HCT116 (cell line): ENCODE measurements at regions not wholly inside any gene's neighbourhood (a gene's known extent, or its start where the extent isn't known, plus 50 kb on each side); places are given as distances from the start of the nearest gene placed in this dataset.

Experiments
- ATAC-seq: fragments of 200-7000 bp; cut with Tn5 transposase; 2 replicates; pipeline ENCODE4 v1.9.1; 2020; ENCODE audit warnings: mild to moderate bottlenecking, moderate library complexity
- BruUV-seq: library from RNA; stranded (reverse); fragments of 400-500 nt; replicated peaks from 2 replicates; lab custom pipeline; 2021; lab: Mats Ljungman, UMichigan
- CTCF ChIA-PET: fragments of 300-600 bp; sonication (Branson Sonifier 250); formaldehyde crosslinking; loops from one replicate; lab custom pipeline; 2021; ENCODE audit warnings: antibody characterized with exemption; lab: Charles Lee
- POLR2A ChIA-PET: fragments of 300-600, 350-600 bp; sonication (Branson Sonifier 250); formaldehyde crosslinking; loops from one replicate; lab custom pipeline; 2021; ENCODE audit warnings: antibody characterized with exemption; lab: Charles Lee
- RAD21 ChIA-PET, 2 experiments: fragments of 300-600 bp; sonication (Branson Sonifier 250); formaldehyde crosslinking; loops; one replicate each; lab custom pipeline; 2023; ENCODE audit warnings: low total read pairs in 2 of 2; ENCODE audit not compliant: uncharacterized antibody in 2 of 2, unreplicated experiment in 2 of 2, low non-redundant PET in 1 of 2; lab: Charles Lee
- DNase-seq: peaks from one replicate; pipeline ENCODE4 v3.0.0-alpha.2; 2010; ENCODE audit warnings: low read depth, low spot score
- H2AFZ ChIP-seq: fragments of 200-600 bp; shearing (Covaris generic), sonication (generic); 2 replicates; pipeline ENCODE4 v1.6.1; 2017; ENCODE audit warnings: low read depth, mixed run types, mixed read lengths, antibody characterized with exemption, low read length; ENCODE audit not compliant: poor library complexity, severe bottlenecking
- H3K27ac ChIP-seq: 2 replicates; pipeline ENCODE4 v1.5.1; 2012; ENCODE audit warnings: low read depth, low read length
- H3K27me3 ChIP-seq: fragments of 200-600 bp; sonication (generic); 2 replicates; pipeline ENCODE4 v1.6.1; 2016; ENCODE audit warnings: mixed run types, low read length, mixed read lengths; ENCODE audit not compliant: insufficient read depth
- H3K36me3 ChIP-seq, 2 experiments: fragments of 200-500 bp in 1 of 2; fragments of 200-600 bp in 1 of 2; sonication (Bioruptor generic) in 1 of 2; sonication (generic) in 1 of 2; 2 replicates each; pipeline versions ENCODE4 v1.5.1 to v1.6.1; 2014 to 2016; ENCODE audit warnings: low read length in 2 of 2, inconsistent platforms in 1 of 2, mixed read lengths in 1 of 2, mixed run types in 1 of 2; ENCODE audit not compliant: insufficient read depth in 2 of 2, control insufficient read depth in 1 of 2
- H3K4me1 ChIP-seq, 2 experiments: fragments of 200-600 bp in 1 of 2; sonication (generic) in 1 of 2; 2 replicates each; pipeline versions ENCODE4 v1.5.1 to v1.6.1; 2012 to 2017; ENCODE audit warnings: low read length in 2 of 2, inconsistent platforms in 1 of 2, mild to moderate bottlenecking in 1 of 2, mixed read lengths in 1 of 2, mixed run types in 1 of 2, moderate library complexity in 1 of 2; ENCODE audit not compliant: insufficient read depth in 2 of 2, control insufficient read depth in 1 of 2
- H3K4me2 ChIP-seq: fragments of 200-600 bp; sonication (generic); 2 replicates; pipeline ENCODE4 v1.6.1; 2017; ENCODE audit warnings: mixed run types, low read length, mixed read lengths
- H3K4me3 ChIP-seq, 2 experiments: fragments of 200-600 bp in 1 of 2; sonication (generic) in 1 of 2; replicated peaks in 1 of 2; 2 replicates each; pipeline ENCODE4 v1.5.1; 2011 to 2016; ENCODE audit warnings: low read length in 2 of 2, control low read depth in 1 of 2, low read depth in 1 of 2, mild to moderate bottlenecking in 1 of 2, mixed read lengths in 1 of 2, mixed run types in 1 of 2
- H3K79me2 ChIP-seq: fragments of 200-600 bp; sonication (generic); 2 replicates; pipeline ENCODE4 v1.6.1; 2017; ENCODE audit warnings: mild to moderate bottlenecking, mixed run types, low read length, moderate library complexity, mixed read lengths; ENCODE audit not compliant: insufficient read depth
- H3K9ac ChIP-seq: fragments of 200-600 bp; sonication (generic); 2 replicates; pipeline ENCODE4 v1.6.1; 2016; ENCODE audit warnings: low read length, mixed read lengths
- H3K9me2 ChIP-seq: fragments of 200-600 bp; sonication (generic), shearing (Covaris generic); 2 replicates; pipeline ENCODE4 v1.6.1; 2017; ENCODE audit warnings: mixed run types, mild to moderate bottlenecking, moderate library complexity; ENCODE audit not compliant: insufficient read depth
- H3K9me3 ChIP-seq, 2 experiments: fragments of 200-500 bp in 1 of 2; fragments of 200-600 bp in 1 of 2; sonication (Bioruptor generic) in 1 of 2; sonication (generic) in 1 of 2; 2 replicates each; pipeline ENCODE4 v1.6.1; 2014 to 2017; ENCODE audit warnings: low read length in 2 of 2, mixed read lengths in 2 of 2, inconsistent platforms in 1 of 2, low read depth in 1 of 2, mild to moderate bottlenecking in 1 of 2, mixed run types in 1 of 2, moderate library complexity in 1 of 2; ENCODE audit not compliant: control insufficient read depth in 1 of 2, insufficient read depth in 1 of 2
- H4K20me1 ChIP-seq: fragments of 200-600 bp; sonication (generic), shearing (Covaris generic); 2 replicates; pipeline ENCODE4 v1.6.1; 2017; ENCODE audit warnings: mixed run types, mild to moderate bottlenecking, moderate library complexity; ENCODE audit not compliant: insufficient read depth
- ATF3 ChIP-seq: IDR thresholded peaks from 2 replicates; pipeline ENCODE4 v1.6.1; 2012
- CBX3 ChIP-seq: IDR thresholded peaks from 2 replicates; pipeline ENCODE4 v1.6.1; 2012; ENCODE audit warnings: low read depth
- CEBPB ChIP-seq: IDR thresholded peaks from 2 replicates; pipeline ENCODE4 v1.6.1; 2012; ENCODE audit warnings: low read depth
- CTCF ChIP-seq, 3 experiments: fragments of 200-600 bp in 1 of 3; sonication (generic) in 1 of 3; IDR thresholded peaks in 2 of 3; conservative IDR thresholded peaks in 1 of 3; 2 replicates each; pipeline ENCODE4 v1.5.1; 2012 to 2017; ENCODE audit warnings: low read depth in 2 of 3, low read length in 2 of 3, antibody characterized with exemption in 1 of 3, borderline replicate concordance in 1 of 3, control low read depth in 1 of 3, mild to moderate bottlenecking in 1 of 3, mixed read lengths in 1 of 3, mixed run types in 1 of 3, moderate library complexity in 1 of 3; ENCODE audit not compliant: insufficient read depth in 1 of 3
- EZH2 ChIP-seq: fragments of 200-600 bp; sonication (generic); IDR thresholded peaks from 2 replicates; pipeline ENCODE4 v1.6.1; 2017; ENCODE audit warnings: antibody characterized with exemption, mixed run types
- EZH2phosphoT487 ChIP-seq: fragments of 200-600 bp; IDR thresholded peaks from 2 replicates; pipeline ENCODE4 v1.6.1; 2018; ENCODE audit warnings: antibody characterized with exemption, borderline replicate concordance
- FOSL1 ChIP-seq: IDR thresholded peaks from 2 replicates; pipeline ENCODE4 v1.6.1; 2012; ENCODE audit warnings: low read depth
- JUND ChIP-seq: IDR thresholded peaks from 2 replicates; pipeline ENCODE4 v1.6.1; 2012
- MAX ChIP-seq: IDR thresholded peaks from 2 replicates; pipeline ENCODE4 v1.6.1; 2012
- POLR2A ChIP-seq: IDR thresholded peaks from 2 replicates; pipeline ENCODE4 v1.7.0; 2011; ENCODE audit warnings: borderline replicate concordance; ENCODE audit not compliant: insufficient read depth, insufficient read length; ENCODE audit errors: extremely low read depth
- RAD21 ChIP-seq: IDR thresholded peaks from 2 replicates; pipeline ENCODE4 v1.6.1; 2012; ENCODE audit warnings: low read depth, mild to moderate bottlenecking
- REST ChIP-seq: IDR thresholded peaks from 2 replicates; pipeline ENCODE4 v1.6.1; 2012; ENCODE audit warnings: low read depth
- SIN3A ChIP-seq: IDR thresholded peaks from 2 replicates; pipeline ENCODE4 v1.6.1; 2012; ENCODE audit warnings: low read depth
- YY1 ChIP-seq: IDR thresholded peaks from 2 replicates; pipeline ENCODE4 v1.6.1; 2011; ENCODE audit warnings: low read length, low read depth, moderate library complexity, mild to moderate bottlenecking; ENCODE audit not compliant: insufficient replicate concordance; ENCODE audit errors: extremely low read depth
- ZBTB33 ChIP-seq: IDR thresholded peaks from 2 replicates; pipeline ENCODE4 v1.6.1; 2011; ENCODE audit warnings: mild to moderate bottlenecking, low read length, moderate library complexity; ENCODE audit not compliant: insufficient replicate concordance; ENCODE audit errors: extremely low read depth
- ZFX ChIP-seq: fragments of 450-650 bp; IDR thresholded peaks from 2 replicates; pipeline ENCODE4 v1.6.1; 2017
- ZNF274 ChIP-seq: fragments of 200-500 bp; sonication (Bioruptor generic); IDR thresholded peaks from 2 replicates; pipeline ENCODE4 v1.6.1; 2014; ENCODE audit warnings: mild to moderate bottlenecking, low read depth, low read length, inconsistent platforms
- intact Hi-C: fragments of 100-400 bp; cut with micrococcal nuclease; formaldehyde crosslinking; loops from 2 replicates; pipeline ENCODE4 v1.10.0; 2022

GRCh38 chr3:72635551-72635950 is 212.7 kb downstream of the SHQ1 start:
- H3K27ac ChIP-seq: no peak overlapping the region
- H3K9me3 ChIP-seq: no peaks in the 10 kb centered on the region
- H3K4me3 ChIP-seq: no peak overlapping the region
- no peaks in the 10 kb centered on the region for H3K27me3 ChIP-seq
- no peak overlapping the region for H2AFZ ChIP-seq
- H3K9ac ChIP-seq: no peak overlapping the region
- TF ChIP-seq CTCF (IDR thresholded peaks at IDR 0.05 in 2 of 3, conservative IDR thresholded peaks at IDR 0.05 in 1 of 3; ENCODE audit: borderline replicate concordance in 1 of 3, insufficient read depth in 1 of 3, low read depth in 2 of 3, low read length in 2 of 3): no peak
- TF ChIP-seq POLR2A: no peak
- TF ChIP-seq CBX3: no peak
- no peak for TF ChIP-seq EZH2
- no peak for TF ChIP-seq FOSL1
- no peak for TF ChIP-seq ATF3
- no peak for TF ChIP-seq SIN3A
- no peak for TF ChIP-seq EZH2phosphoT487
- TF ChIP-seq YY1: no peak
- TF ChIP-seq ZNF274: no peak
- TF ChIP-seq ZFX: no peak
- TF ChIP-seq RAD21: no peak
- no peak for TF ChIP-seq ZBTB33
- TF ChIP-seq JUND: no peak
- TF ChIP-seq MAX: no peak
- no peak for TF ChIP-seq REST
- TF ChIP-seq CEBPB: no peak
- H3K4me2 ChIP-seq: no peak overlapping the region
- BruUV-seq: no TSS peak
- ChIA-PET RAD21 (no interaction called here), POLR2A (no interaction called here), CTCF (no interaction called here)
- DNase-seq (no peak), ATAC-seq (no peak)
- H3K79me2 ChIP-seq: no peaks in the 10 kb centered on the region
- intact Hi-C loops: no loop called here
- H3K4me1 ChIP-seq: peaks cover 6 to 16% of the 10 kb centered on the region in 2 experiments; a peak in 3 of 4 replicates
- H4K20me1 ChIP-seq: no peaks in the 10 kb centered on the region
- H3K9me2 ChIP-seq: no peaks in the 10 kb centered on the region
- H3K36me3 ChIP-seq: no peaks in the 10 kb centered on the region
